HAP-1 (cell line): ENCODE measurements at regions not wholly inside any gene's neighbourhood (a gene's known extent, or its start where the extent isn't known, plus 50 kb on each side); places are given as distances from the start of the nearest gene placed in this dataset.
"Not testable (repeated sequence)": the region's sequence is repeated elsewhere in the genome, so short reads cannot be mapped to it uniquely, and the experiment has no call there.

Source experiments
- DNase-seq, 2 experiments: peaks; one replicate each; pipeline ENCODE4 v3.0.0-alpha.2; 2016 to 2020; ENCODE audit warnings: low spot score in 2 of 2
- H3K27me3 ChIP-seq: fragments of 250-450 bp; sonication (Bioruptor Pico); 2 replicates; pipeline ENCODE4 v1.5.1; 2020; ENCODE audit warnings: low read depth, mild to moderate bottlenecking, moderate library complexity
- H3K36me3 ChIP-seq: fragments of 250-450 bp; sonication (Bioruptor Pico); replicated peaks from 2 replicates; pipeline ENCODE4 v1.5.1; 2020; ENCODE audit warnings: mild to moderate bottlenecking
- H3K4me1 ChIP-seq: fragments of 250-450 bp; sonication (Bioruptor Pico); 2 replicates; pipeline ENCODE4 v1.5.1; 2020; ENCODE audit warnings: mild to moderate bottlenecking
- H3K4me3 ChIP-seq: fragments of 250-450 bp; sonication (Bioruptor Pico); 2 replicates; pipeline ENCODE4 v1.5.1; 2020; ENCODE audit warnings: mild to moderate bottlenecking, moderate library complexity
- H3K9me3 ChIP-seq: fragments of 250-450 bp; sonication (Bioruptor Pico); 2 replicates; pipeline ENCODE4 v1.5.1; 2020; ENCODE audit warnings: mild to moderate bottlenecking, moderate library complexity
- in situ Hi-C: fragments of 300-500 bp; cut with MboI; formaldehyde crosslinking; loops from 3 replicates; pipeline ENCODE4 v1.14.3; 2020; ENCODE audit warnings: low sequenced_read_pairs, inconsistent platforms, mixed read lengths

DNA sequence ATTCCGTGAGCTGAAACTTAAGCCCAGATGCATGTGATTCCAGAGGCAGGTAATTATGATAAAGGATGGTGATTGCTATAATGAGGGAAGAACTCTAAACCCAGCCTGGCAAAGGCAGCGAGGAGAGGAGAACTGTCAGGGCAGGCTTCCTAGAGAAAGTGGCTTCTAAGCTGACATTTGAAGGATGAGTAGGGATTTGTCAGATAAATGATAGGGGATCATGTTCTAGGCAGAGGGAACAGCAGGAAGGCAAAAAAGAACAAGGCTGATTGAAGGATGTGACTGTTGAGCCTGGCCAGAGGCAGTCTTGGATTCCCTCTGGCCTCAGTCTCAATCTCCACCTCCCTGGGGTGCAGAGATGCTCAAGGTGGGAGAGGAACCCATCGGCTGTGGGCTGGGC is 146.4 kb upstream of the POU3F1 start:
- H3K36me3 ChIP-seq = no peaks in the 10 kb centered on the region
- H3K4me1 ChIP-seq = no peaks in the 10 kb centered on the region
- in situ Hi-C loops = no loop called here
- H3K9me3 ChIP-seq = no peaks in the 10 kb centered on the region
- DNase-seq = no peak
- H3K27me3 ChIP-seq = peaks cover 6% of the 10 kb centered on the region; the same call in 1 of the 2 replicates
- H3K4me3 ChIP-seq = no peak overlapping the region

DNA sequence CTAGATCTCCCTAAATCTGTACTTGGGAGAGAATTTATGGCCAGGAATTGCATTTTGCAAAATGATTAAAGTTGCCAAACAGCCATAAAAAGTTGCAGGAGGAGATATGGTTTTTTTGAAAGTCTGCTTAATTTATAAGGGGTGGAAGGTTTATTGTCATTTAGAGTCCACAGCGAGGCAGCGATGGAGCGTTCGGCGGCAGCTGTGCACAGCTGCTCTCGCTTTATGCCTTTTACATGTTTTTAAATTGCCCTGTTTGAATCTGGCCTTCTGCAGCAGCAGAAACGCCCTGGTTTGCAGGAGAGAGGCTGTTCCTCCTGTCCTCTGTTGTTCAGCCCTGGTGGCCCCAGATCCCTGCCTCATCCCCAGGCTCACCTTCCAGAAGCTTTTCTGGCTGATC is 144.9 kb upstream of the POU3F1 start:
- no peak for DNase-seq
- no peaks in the 10 kb centered on the region for H3K4me1 ChIP-seq
- H3K27me3 ChIP-seq = peaks cover 6% of the 10 kb centered on the region; the same call in 1 of the 2 replicates
- in situ Hi-C loops = no loop called here
- no peaks in the 10 kb centered on the region for H3K9me3 ChIP-seq
- no peaks in the 10 kb centered on the region for H3K36me3 ChIP-seq
- H3K4me3 ChIP-seq = no peak overlapping the region

DNA sequence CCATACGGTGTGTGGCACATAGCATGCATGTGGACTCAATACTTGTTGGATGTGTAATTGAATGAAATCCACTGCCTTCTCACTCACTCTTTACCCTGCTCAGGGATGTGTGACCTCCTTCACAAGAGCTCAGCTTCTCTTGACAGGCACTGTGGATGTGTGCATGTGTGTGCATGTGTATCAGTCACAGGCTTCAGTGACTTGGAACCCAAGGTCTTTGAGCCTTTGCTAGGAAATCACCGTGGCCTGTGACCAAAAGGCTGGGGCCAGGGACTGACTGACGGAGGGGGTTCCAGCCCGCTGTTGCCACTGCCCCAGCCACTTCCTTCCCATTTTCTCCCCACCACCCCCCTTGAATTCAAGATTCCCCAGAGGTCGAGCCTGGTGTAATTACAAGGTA is 144.4 kb upstream of the POU3F1 start:
- no peaks in the 10 kb centered on the region for H3K36me3 ChIP-seq
- DNase-seq = no peak
- in situ Hi-C loops = no loop called here
- H3K4me1 ChIP-seq = no peaks in the 10 kb centered on the region
- H3K4me3 ChIP-seq = no peak overlapping the region
- peaks cover 6% of the 10 kb centered on the region; the same call in 1 of the 2 replicates for H3K27me3 ChIP-seq
- H3K9me3 ChIP-seq = no peaks in the 10 kb centered on the region

- no peak for DNase-seq
- Histone ChIP-seq H3K36me3 (no peaks in the 10 kb centered on the region), H3K4me3 (no peak overlapping the region), H3K27me3 (0 out of 2 replicates have a peak, but pooled peaks cover 3% of the 10 kb centered on the region), H3K4me1 (no peaks in the 10 kb centered on the region), H3K9me3 (no peaks in the 10 kb centered on the region)
- in situ Hi-C loops = no loop called here
Observed at GRCh38 chr1:38187552-38187951, 141.0 kb upstream of the POU3F1 start.

DNA sequence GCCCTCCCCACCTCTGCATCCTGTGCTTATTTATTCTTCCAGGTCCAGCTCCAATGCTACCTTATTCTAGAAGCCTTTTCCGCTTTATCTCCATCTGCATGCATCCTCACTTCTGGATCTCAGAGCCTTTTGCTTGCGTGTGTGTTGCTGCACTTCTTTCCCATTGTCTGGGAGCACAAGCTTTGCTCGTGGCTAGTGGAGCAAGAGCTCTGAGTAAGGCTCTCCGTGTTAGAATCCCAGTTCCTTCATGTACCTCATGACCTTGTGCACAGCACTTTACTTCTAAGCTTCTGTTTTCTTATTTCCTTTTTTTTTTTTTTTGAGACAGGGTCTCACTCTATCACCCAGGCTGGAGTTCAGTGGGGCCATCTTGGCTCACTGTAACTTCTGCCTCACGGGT is 140.0 kb upstream of the POU3F1 start:
- in situ Hi-C loops = no loop called here
- Histone ChIP-seq H3K36me3 (no peaks in the 10 kb centered on the region), H3K4me3 (no peak overlapping the region), H3K4me1 (no peaks in the 10 kb centered on the region), H3K27me3 (0 out of 2 replicates have a peak, but pooled peaks cover 3% of the 10 kb centered on the region), H3K9me3 (no peaks in the 10 kb centered on the region)
- DNase-seq = no peak

GRCh38 chr1:38185913-38186312 is 139.3 kb upstream of the POU3F1 start:
- H3K27me3 ChIP-seq = no peaks in the 10 kb centered on the region
- no peak for DNase-seq
- H3K9me3 ChIP-seq = no peaks in the 10 kb centered on the region
- H3K4me3 ChIP-seq = no peak overlapping the region
- no peaks in the 10 kb centered on the region for H3K36me3 ChIP-seq
- in situ Hi-C loops = no loop called here
- H3K4me1 ChIP-seq = no peaks in the 10 kb centered on the region

- in situ Hi-C loops = no loop called here
- no peaks in the 10 kb centered on the region for H3K9me3 ChIP-seq
- H3K4me3 ChIP-seq = no peak overlapping the region
- DNase-seq = no peak
- H3K36me3 ChIP-seq = no peaks in the 10 kb centered on the region
- H3K27me3 ChIP-seq = no peaks in the 10 kb centered on the region
- H3K4me1 ChIP-seq = no peaks in the 10 kb centered on the region
Observed at GRCh38 chr1:38183747-38184146, 137.2 kb upstream of the POU3F1 start.

DNA sequence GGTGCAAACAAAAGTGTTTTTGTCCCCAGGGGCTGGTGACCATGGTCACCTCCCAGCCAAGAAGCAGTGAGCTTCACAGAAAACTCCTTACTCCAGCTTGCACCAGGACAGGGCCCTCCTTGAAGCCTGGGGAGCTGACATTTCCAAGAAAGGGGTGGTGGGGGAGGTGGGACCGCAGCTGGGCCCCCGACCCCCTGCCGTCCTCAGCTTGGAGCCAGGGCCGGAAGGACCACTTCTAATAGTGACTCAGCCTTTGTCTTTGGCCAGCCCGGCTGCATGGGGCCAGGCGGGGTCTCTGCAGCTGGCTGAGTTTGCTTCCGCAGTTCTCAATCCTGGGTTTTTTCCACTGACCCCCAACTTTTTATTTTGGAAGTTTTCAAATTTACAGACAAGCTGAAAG is 136.5 kb upstream of the POU3F1 start:
- Histone ChIP-seq H3K27me3 (no peaks in the 10 kb centered on the region), H3K9me3 (no peaks in the 10 kb centered on the region), H3K4me3 (no peak overlapping the region), H3K36me3 (no peaks in the 10 kb centered on the region), H3K4me1 (no peaks in the 10 kb centered on the region)
- DNase-seq = no peak
- in situ Hi-C loops = no loop called here

DNA sequence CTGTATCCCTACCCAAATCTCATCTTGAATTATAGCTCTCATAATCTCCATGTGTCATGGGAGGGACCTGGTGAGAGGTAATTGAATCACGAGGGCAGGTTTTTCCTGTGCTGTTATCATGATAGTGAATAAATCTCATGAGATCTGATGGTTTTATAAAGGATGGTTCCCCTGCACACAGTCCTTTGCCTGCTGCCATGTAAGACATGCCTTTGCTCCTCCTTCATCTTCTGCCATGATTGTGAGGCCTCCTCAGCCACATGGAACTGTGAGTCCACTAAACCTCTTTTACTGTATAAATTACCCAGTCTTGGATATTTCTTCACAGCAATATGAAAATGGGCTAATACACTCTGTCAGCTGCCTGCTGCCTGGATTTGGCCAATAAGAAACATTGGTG is 133.8 kb upstream of the POU3F1 start:
- DNase-seq, H3K4me3 ChIP-seq, H3K4me1 ChIP-seq, H3K27me3 ChIP-seq, H3K9me3 ChIP-seq, H3K36me3 ChIP-seq, in situ Hi-C loops: not testable (repeated sequence)

DNA sequence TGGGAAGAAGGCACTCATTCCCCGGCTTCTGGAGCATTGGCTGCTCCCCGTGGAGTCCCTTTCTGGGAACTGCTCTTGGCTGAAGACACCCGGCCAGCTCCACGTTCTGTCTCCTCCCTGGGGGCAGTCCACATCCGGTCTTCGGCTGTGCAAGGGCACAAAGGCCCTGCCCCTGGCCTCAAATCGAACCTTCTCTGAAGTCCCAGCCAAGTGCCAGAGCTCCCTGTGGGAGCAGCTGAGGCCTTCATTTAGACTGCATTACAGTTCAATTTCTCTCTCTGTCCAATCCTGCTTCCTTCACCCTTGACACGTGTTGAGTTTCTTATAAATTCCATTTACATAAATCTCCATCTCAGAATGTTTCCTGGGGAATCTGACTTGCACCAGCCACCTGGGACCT is 132.9 kb upstream of the POU3F1 start:
- in situ Hi-C loops = no loop called here
- no peaks in the 10 kb centered on the region for H3K27me3 ChIP-seq

DNA sequence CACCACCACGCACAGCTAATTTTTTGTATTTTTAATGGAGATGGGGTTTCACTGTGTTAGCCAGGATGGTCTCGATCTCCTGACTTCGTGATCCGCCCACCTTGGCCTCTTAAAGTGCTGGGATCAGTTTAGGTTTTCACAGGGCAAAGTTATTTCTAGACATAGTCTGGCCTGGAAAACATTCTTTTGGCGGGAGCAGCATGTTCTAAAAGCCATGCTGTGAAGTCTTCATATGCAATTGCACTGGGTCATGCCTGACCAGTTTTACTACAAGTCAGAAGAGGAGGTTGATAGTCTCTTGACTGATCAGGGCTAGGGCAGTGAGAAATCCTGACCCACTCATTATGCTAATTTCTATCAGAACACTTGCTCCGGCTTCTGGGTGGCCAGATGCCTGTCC is 131.6 kb upstream of the POU3F1 start:
- Histone ChIP-seq H3K4me1 (no peaks in the 10 kb centered on the region), H3K27me3 (no peaks in the 10 kb centered on the region), H3K36me3 (no peaks in the 10 kb centered on the region), H3K4me3 (no peak overlapping the region), H3K9me3 (no peaks in the 10 kb centered on the region)
- no peak for DNase-seq
- in situ Hi-C loops = no loop called here

More for the DNA sequence above, 132.9 kb upstream of the POU3F1 start:
- DNase-seq = no peak
- Histone ChIP-seq H3K4me1 (no peaks in the 10 kb centered on the region), H3K36me3 (no peaks in the 10 kb centered on the region), H3K9me3 (no peaks in the 10 kb centered on the region), H3K4me3 (no peak overlapping the region)

GRCh38 chr1:38175121-38175520 is 128.5 kb upstream of the POU3F1 start:
- in situ Hi-C loops = no loop called here
- no peak for DNase-seq
- no peaks in the 10 kb centered on the region; the same call in 1 of the 2 replicates for H3K27me3 ChIP-seq
- no peaks in the 10 kb centered on the region for H3K4me1 ChIP-seq
- H3K36me3 ChIP-seq = no peaks in the 10 kb centered on the region
- no peak overlapping the region for H3K4me3 ChIP-seq
- no peaks in the 10 kb centered on the region for H3K9me3 ChIP-seq

DNA sequence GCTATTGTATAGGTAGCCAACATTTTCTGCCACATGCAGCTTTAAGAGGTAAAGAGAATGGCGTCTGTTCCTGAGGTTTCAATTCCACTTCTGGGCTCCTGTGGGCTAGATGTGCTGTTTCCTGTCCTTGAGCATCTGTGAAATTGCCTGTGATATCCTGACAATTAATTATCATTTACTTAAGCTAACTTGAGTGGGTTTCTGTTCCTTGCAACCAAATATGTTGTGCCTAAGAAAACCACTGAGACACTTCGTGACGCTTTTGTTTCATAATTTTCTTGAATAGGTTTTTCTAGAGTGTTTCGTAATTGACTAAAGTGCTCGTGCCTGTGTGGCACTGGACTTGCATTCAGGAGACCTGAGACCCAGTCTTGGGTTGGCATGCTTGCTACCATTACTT is 127.3 kb upstream of the POU3F1 start:
- DNase-seq = no peak
- Histone ChIP-seq H3K36me3 (no peaks in the 10 kb centered on the region), H3K4me1 (no peaks in the 10 kb centered on the region), H3K9me3 (no peaks in the 10 kb centered on the region), H3K27me3 (no peaks in the 10 kb centered on the region; the same call in 1 of the 2 replicates), H3K4me3 (no peak overlapping the region)
- in situ Hi-C loops = no loop called here

DNA sequence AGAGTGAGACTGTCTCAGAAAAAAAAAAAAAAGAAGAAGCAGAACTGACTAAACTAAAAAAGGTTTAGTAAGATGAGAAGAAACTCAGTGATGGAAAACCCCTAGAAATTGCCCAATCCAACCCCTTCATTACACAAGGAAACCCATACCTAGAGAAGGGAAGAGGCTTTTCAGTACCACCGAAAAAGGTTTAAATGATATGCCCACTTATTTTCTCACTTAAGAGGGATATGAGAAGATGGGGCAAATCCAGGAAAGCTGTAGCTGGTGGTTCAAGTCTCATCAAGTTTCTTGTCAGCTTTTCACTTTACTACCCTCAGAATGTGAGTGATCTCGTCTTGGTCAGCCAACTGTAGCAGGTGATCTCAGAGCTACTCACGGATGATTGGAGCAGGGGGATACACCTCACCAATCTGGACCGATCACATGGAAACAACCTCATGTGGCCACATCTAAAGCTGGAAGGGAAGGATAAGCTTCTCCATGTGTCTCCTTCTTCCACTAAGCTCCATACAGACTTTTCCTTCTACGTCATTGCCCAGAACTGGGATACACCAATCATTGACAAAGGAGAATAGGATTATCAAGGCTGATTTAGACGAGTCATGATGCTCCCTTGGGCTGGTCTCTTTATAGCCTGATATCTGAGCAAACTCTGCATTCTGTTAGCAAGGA is 126.7 kb upstream of the POU3F1 start:
- Histone ChIP-seq H3K4me3 (no peak overlapping the region), H3K27me3 (no peaks in the 10 kb centered on the region; the same call in 1 of the 2 replicates), H3K4me1 (no peaks in the 10 kb centered on the region), H3K36me3 (no peaks in the 10 kb centered on the region), H3K9me3 (no peaks in the 10 kb centered on the region)
- in situ Hi-C loops = no loop called here
- DNase-seq = no peak

DNA sequence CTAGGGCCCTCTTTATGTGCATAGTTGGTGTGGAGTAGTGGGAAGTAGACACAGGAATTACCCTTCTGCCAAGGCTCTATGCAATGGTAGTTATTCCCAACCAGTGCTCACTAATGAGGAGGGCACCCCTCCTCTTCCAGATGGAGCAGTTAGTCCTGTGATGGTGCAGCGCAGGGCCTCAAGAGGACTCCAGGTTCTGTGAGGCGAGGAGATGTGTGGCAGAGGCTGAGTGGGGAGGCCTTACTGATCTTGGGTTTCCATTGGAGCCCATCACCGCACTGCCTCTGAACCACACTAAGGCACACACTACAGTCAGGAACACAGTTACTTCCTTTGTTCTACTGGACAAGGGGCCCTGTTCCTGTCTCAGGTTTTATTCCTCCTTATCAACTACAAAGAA is 122.5 kb upstream of the POU3F1 start:
- in situ Hi-C loops = no loop called here
- Histone ChIP-seq H3K27me3 (peaks cover 8% of the 10 kb centered on the region), H3K36me3 (no peaks in the 10 kb centered on the region), H3K4me1 (no peaks in the 10 kb centered on the region), H3K9me3 (no peaks in the 10 kb centered on the region), H3K4me3 (no peak overlapping the region)
- no peak for DNase-seq
